NT2/D1 (cell line): ENCODE measurements at regions not wholly inside any gene's neighbourhood (a gene's known extent, or its start where the extent isn't known, plus 50 kb on each side); places are given as distances from the start of the nearest gene placed in this dataset.

ENCODE experiments used
- DNase-seq: peaks from one replicate; pipeline ENCODE4 v3.0.0-alpha.2; 2011; ENCODE audit warnings: low read depth, low spot score
- H3K27me3 ChIP-seq: 2 replicates; pipeline ENCODE4 v1.6.0; 2011; ENCODE audit warnings: mild to moderate bottlenecking; ENCODE audit not compliant: insufficient read length, insufficient read depth
- H3K36me3 ChIP-seq: 2 replicates; pipeline ENCODE4 v1.6.1; 2011; ENCODE audit warnings: mild to moderate bottlenecking, low read length, mixed read lengths; ENCODE audit not compliant: insufficient read depth, insufficient read length
- H3K4me1 ChIP-seq: 2 replicates; pipeline ENCODE4 v1.5.1; 2011; ENCODE audit not compliant: insufficient read depth, insufficient read length
- H3K4me3 ChIP-seq: 2 replicates; pipeline ENCODE4 v1.5.1; 2011; ENCODE audit warnings: low read depth; ENCODE audit not compliant: insufficient read length
- H3K9ac ChIP-seq: 2 replicates; pipeline ENCODE4 v1.6.0; 2011; ENCODE audit warnings: low read depth; ENCODE audit not compliant: insufficient read length
- H3K9me3 ChIP-seq: 2 replicates; pipeline ENCODE4 v1.5.1; 2011; ENCODE audit warnings: mild to moderate bottlenecking, low read length; ENCODE audit not compliant: insufficient read depth
- SUZ12 ChIP-seq: IDR thresholded peaks from 2 replicates; pipeline ENCODE4 v1.6.1; 2011; ENCODE audit not compliant: insufficient read length, insufficient read depth; ENCODE audit errors: extremely low read depth
- YY1 ChIP-seq: IDR thresholded peaks from 2 replicates; pipeline ENCODE4 v1.6.1; 2011; ENCODE audit not compliant: insufficient read length, insufficient read depth
- ZNF274 ChIP-seq: IDR thresholded peaks from 2 replicates; pipeline ENCODE4 v1.6.1; 2011; ENCODE audit warnings: mild to moderate bottlenecking, low read depth, low read length

- no peak overlapping the region for H3K4me3 ChIP-seq
- no peak for DNase-seq
- no peaks in the 10 kb centered on the region for H3K27me3 ChIP-seq
- H3K9me3 ChIP-seq = no peaks in the 10 kb centered on the region
- no peaks in the 10 kb centered on the region for H3K36me3 ChIP-seq
- no peaks in the 10 kb centered on the region for H3K4me1 ChIP-seq
- no peak for TF ChIP-seq SUZ12
- TF ChIP-seq YY1 = no peak
- no peak overlapping the region for H3K9ac ChIP-seq
Observed at GRCh38 chr9:99513441-99514112, 291.5 kb downstream of the SEC61B start.

GRCh38 chr9:99515093-99515492 lies 293.0 kb downstream of the SEC61B start:
- no peak overlapping the region for H3K4me3 ChIP-seq
- H3K9ac ChIP-seq = no peak overlapping the region
- no peaks in the 10 kb centered on the region for H3K27me3 ChIP-seq
- no peaks in the 10 kb centered on the region for H3K36me3 ChIP-seq
- H3K4me1 ChIP-seq = no peaks in the 10 kb centered on the region
- TF ChIP-seq YY1 (no peak), ZNF274 (no peak), SUZ12 (no peak)
- DNase-seq = no peak
- H3K9me3 ChIP-seq = no peaks in the 10 kb centered on the region

- H3K36me3 ChIP-seq = no peaks in the 10 kb centered on the region
- no peaks in the 10 kb centered on the region for H3K27me3 ChIP-seq
- no peak for DNase-seq
- no peak overlapping the region for H3K9ac ChIP-seq
- no peak for TF ChIP-seq YY1
- TF ChIP-seq SUZ12 = no peak
- TF ChIP-seq ZNF274 = no peak
- no peaks in the 10 kb centered on the region for H3K4me1 ChIP-seq
- no peak overlapping the region for H3K4me3 ChIP-seq
- no peaks in the 10 kb centered on the region for H3K9me3 ChIP-seq
Observed at GRCh38 chr9:99515895-99516656, 294.0 kb downstream of the SEC61B start.

DNA sequence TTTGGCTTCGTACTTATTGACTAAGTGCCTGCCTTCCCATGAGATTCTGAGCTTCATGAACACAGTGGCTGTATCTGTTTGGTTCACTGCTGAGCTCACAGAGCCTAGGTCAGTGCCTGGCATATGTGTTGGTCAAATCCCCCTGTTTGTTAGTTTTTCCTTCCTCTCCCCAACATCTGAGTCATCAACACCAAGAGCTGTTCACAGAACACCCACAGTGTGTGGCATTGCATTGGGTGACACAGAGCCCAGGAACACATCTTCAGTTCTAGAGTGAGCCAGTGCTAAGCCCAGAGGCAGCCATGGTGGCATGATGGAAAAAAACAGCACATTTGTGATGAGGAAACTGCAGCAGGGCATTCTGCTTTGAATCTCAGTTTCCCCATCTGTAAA lies 294.6 kb downstream of the SEC61B start:
- Histone ChIP-seq H3K4me1 (no peaks in the 10 kb centered on the region), H3K9me3 (no peaks in the 10 kb centered on the region), H3K9ac (no peak overlapping the region), H3K36me3 (no peaks in the 10 kb centered on the region), H3K4me3 (no peak overlapping the region), H3K27me3 (no peaks in the 10 kb centered on the region)
- no peak for DNase-seq
- TF ChIP-seq SUZ12 (no peak), ZNF274 (no peak), YY1 (no peak)

GRCh38 chr9:99523838-99524237 lies 297.8 kb upstream of the NR4A3 start:
- H3K36me3 ChIP-seq = no peaks in the 10 kb centered on the region
- H3K9ac ChIP-seq = no peak overlapping the region
- no peak for DNase-seq
- no peaks in the 10 kb centered on the region for H3K27me3 ChIP-seq
- no peak overlapping the region for H3K4me3 ChIP-seq
- H3K9me3 ChIP-seq = no peaks in the 10 kb centered on the region
- H3K4me1 ChIP-seq = no peaks in the 10 kb centered on the region
- TF ChIP-seq SUZ12 (no peak), YY1 (no peak), ZNF274 (no peak)

DNA sequence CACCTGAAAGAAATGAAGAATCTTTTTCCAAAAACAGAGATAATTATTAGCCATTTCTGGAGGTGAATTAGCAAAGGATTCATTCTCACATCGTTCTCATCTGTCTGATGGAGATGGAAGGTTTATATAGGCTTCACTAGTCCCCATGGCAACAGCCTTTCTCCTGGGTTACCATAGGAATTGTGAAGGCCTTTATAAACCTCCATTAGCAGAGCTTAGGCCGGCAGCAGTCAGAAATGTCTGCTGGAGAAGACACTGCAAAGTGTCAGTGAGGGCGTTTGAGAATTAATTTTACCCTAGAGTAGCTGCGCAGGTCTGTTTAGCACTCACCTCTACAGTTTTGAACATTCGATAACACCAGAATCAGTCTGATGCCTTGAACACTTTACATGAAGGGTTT lies 290.4 kb upstream of the NR4A3 start:
- no peak for DNase-seq
- Histone ChIP-seq H3K36me3 (no peaks in the 10 kb centered on the region), H3K9me3 (0 out of 2 replicates have a peak, but pooled peaks cover 13% of the 10 kb centered on the region), H3K4me1 (no peaks in the 10 kb centered on the region), H3K4me3 (no peak overlapping the region), H3K27me3 (no peaks in the 10 kb centered on the region), H3K9ac (no peak overlapping the region)
- TF ChIP-seq YY1 (no peak), ZNF274 (no peak), SUZ12 (no peak)

DNA sequence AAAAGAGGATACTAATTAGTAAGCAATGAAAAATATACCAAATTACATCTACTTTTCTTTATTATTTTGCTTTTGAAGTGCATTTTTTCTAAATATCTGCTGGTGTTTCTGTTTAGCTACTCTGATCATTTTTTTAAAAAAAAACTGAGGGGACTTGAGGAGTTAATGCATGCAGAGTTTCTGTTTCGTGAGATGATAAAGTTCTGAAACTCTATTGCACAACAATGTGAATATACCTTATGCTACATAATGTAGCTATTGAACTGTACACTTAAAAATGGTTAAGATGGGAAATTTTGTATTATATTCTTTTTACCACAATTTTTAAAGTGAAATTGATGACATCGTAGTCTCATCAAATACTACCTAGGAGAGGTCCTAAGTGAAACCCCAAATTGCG lies 288.3 kb upstream of the NR4A3 start:
- Histone ChIP-seq H3K36me3 (no peaks in the 10 kb centered on the region), H3K4me3 (no peak overlapping the region), H3K27me3 (no peaks in the 10 kb centered on the region), H3K9ac (no peak overlapping the region), H3K4me1 (no peaks in the 10 kb centered on the region), H3K9me3 (0 out of 2 replicates have a peak, but pooled peaks cover 13% of the 10 kb centered on the region)
- TF ChIP-seq SUZ12 = no peak
- no peak for TF ChIP-seq YY1
- TF ChIP-seq ZNF274 = no peak
- DNase-seq = no peak
